NCI-H1048 (cell line): ENCODE measurements at regions not wholly inside any gene's neighbourhood (a gene's known extent, or its start where the extent isn't known, plus 50 kb on each side); places are given as distances from the start of the nearest gene placed in this dataset.
"Not testable (repeated sequence)": the region's sequence is repeated elsewhere in the genome, so short reads cannot be mapped to it uniquely, and the experiment has no call there.

Experiments
- DNase-seq: peaks from one replicate; lab custom pipeline; 2025; lab: John Stamatoyannopoulos, UW

GRCh38 chr4:187910741-187911140 is 84.8 kb upstream of the ZFP42 start:
- DNase-seq, result no peak

- DNase-seq, result not testable (repeated sequence)
These were observed 80.2 kb upstream of the ZFP42 start for GRCh38 chr4:187915406-187915805.

GRCh38 chr4:187919966-187920365 is 75.6 kb upstream of the ZFP42 start:
- no peak for DNase-seq

GRCh38 chr4:187921946-187922623 is 73.5 kb upstream of the ZFP42 start:
- DNase-seq, result no peak

- no peak for DNase-seq
These were observed 66.5 kb upstream of the ZFP42 start for GRCh38 chr4:187929024-187929423.

GRCh38 chr4:187934766-187935165 is 60.8 kb upstream of the ZFP42 start:
- no peak for DNase-seq

- no peak for DNase-seq
These were observed 58.0 kb upstream of the ZFP42 start for GRCh38 chr4:187937557-187937956.

GRCh38 chr4:187940299-187940698 is 55.3 kb upstream of the ZFP42 start:
- no peak for DNase-seq

GRCh38 chr4:187942968-187943367 is 52.6 kb upstream of the ZFP42 start:
- no peak for DNase-seq

- DNase-seq, result no peak
These were observed 51.4 kb upstream of the ZFP42 start for GRCh38 chr4:187944179-187944578.
